AG09319 (cell line): ENCODE measurements at regions not wholly inside any gene's neighbourhood (a gene's known extent, or its start where the extent isn't known, plus 50 kb on each side); places are given as distances from the start of the nearest gene placed in this dataset.

Experiments
- DNase-seq: peaks from one replicate; pipeline ENCODE4 v3.0.0-alpha.2; 2010; ENCODE audit warnings: low read depth; ENCODE audit errors: extremely low read depth
- TF ChIP-seq, protein P1 (sequence below): IDR thresholded peaks from 2 replicates; pipeline ENCODE4 v1.5.1; 2011; ENCODE audit warnings: low read depth, mild to moderate bottlenecking, inconsistent platforms, low read length, moderate library complexity

DNA sequence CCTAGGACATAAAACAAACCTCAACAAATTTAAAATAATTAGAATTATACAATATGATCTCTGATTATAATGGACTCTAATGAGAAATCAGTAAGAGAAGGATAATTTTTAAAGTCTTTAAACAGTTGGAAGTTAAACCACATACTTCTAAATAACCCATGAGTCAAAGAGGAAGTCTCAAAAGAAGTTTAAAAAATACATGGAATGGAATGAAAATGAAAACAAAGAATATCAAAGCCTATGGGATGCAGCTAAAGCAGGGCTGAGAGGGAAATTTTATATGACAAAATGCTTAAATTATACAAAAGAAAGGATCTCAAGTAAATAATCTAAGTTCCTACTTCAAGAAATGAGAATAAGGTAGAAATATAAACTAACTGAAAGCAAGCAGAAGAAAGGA lies 460.5 kb downstream of the RPS24 start:
- DNase-seq: no peak
- TF ChIP-seq, protein P1, sequence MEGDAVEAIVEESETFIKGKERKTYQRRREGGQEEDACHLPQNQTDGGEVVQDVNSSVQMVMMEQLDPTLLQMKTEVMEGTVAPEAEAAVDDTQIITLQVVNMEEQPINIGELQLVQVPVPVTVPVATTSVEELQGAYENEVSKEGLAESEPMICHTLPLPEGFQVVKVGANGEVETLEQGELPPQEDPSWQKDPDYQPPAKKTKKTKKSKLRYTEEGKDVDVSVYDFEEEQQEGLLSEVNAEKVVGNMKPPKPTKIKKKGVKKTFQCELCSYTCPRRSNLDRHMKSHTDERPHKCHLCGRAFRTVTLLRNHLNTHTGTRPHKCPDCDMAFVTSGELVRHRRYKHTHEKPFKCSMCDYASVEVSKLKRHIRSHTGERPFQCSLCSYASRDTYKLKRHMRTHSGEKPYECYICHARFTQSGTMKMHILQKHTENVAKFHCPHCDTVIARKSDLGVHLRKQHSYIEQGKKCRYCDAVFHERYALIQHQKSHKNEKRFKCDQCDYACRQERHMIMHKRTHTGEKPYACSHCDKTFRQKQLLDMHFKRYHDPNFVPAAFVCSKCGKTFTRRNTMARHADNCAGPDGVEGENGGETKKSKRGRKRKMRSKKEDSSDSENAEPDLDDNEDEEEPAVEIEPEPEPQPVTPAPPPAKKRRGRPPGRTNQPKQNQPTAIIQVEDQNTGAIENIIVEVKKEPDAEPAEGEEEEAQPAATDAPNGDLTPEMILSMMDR: no peak

DNA sequence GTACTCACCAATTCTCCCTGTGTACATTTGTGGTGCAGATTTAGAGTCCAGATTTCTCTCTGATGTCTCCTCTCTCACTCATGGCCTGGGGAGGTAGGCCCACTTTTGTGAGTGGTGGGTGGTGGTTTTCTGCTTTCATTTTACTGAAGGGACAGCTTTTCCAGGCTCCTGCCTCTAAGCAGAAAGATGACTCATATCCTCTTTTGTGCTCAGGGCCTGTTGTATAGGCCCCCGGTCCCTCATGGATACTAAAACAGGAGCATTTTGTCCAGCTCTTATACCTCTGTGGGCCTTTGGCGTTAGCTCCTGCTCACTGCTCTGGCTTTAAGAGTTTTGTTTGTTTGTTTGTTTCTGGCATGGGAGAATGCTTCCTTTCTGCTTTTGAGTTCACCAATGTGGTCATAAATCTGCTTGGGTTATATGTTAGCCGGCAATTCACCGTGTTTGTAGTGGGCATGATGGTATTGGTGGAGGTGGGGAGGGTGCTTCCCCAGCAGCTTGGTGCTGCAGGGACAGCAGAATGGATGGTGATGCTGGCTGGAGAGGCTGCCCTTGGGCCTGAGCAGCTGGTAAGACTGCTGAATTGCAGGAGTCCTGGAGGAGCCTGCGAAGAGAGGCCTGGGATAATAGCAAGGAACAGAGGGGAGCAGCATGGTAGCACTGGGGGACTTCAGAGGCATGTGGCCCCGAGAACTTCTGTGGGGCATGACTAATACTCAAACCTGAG lies 468.7 kb downstream of the RPS24 start:
- TF ChIP-seq, protein P1: no peak
- no peak for DNase-seq

- DNase-seq: no peak
- TF ChIP-seq, protein P1: no peak
Measured at GRCh38 chr10:78504181-78504580, 470.5 kb downstream of the RPS24 start.

GRCh38 chr10:78505657-78506056 lies 472.0 kb downstream of the RPS24 start:
- DNase-seq: no peak
- TF ChIP-seq, protein P1: no peak

DNA sequence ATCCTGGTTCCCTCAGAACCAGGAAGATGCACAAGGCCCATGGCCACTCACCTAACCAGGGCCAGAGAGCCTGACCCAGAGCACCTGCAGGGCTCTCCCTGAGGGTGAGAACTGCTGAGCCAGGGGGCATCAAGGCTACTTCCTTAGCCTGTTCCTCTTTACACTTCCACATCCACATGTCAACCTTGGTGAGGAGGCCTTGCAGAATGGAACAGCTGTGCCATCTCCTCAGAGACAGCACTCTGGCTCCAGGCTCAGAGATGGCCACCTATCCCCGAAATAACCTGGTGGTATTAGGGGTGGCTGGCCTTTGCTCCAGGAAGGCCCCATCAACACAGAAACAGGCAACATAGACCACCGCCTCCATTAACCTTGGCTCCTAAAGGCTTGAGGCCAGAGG lies 473.0 kb downstream of the RPS24 start:
- TF ChIP-seq, protein P1: no peak
- no peak for DNase-seq

GRCh38 chr10:78507510-78508160 lies 474.0 kb downstream of the RPS24 start:
- TF ChIP-seq, protein P1: no peak
- DNase-seq: no peak

DNA sequence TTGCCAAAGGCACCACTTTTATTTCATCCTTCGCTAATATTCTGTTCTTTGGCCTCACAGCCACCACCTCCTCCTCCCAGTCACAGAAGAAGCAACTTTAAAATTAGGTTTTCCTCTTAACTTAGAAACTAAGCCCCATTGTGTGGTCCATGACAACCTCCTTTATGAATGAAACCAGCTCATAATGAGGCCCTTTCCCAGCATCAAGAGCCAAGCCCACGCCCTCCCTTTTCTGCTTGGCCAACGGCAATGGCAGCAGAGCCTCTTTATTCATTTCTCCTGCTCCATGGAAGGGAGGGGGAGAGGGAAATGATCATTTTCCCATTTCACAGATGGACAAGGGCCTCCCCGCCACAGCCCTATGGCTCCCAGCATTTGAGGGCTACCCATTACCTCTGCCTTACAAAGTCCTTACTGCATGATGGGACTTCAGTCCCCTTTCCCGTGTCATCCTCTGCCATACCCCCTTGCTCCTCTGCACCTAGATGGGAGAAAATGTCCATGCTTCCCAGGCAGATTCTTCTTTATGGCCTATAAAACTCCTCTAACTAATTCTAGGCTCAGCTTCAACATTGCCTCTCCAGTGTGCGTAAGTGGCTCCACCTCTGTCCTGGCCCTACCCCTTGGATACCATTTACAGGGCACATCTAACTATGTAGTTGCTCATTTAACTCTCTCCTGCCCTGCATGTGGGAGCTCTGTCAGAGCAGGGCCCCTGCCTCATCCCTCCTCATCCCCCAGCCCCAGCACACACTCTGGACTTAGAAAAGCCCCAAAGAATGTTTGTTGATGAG lies 475.5 kb downstream of the RPS24 start:
- DNase-seq: no peak
- TF ChIP-seq, protein P1: no peak
